Dendritic cell treated with granulocyte-macrophage colony-stimulating factor and Interleukin-4, amounts not matched to agents 40 ng/mL and 50 ng/mL, for 4 days (primary cell): ENCODE measurements at regions not wholly inside any gene's neighbourhood (a gene's known extent, or its start where the extent isn't known, plus 50 kb on each side); places are given as distances from the start of the nearest gene placed in this dataset.
A peak's percentile ranks its signal among the peaks of the same experiment; 100 is the strongest.
"Not testable (repeated sequence)": the region's sequence is repeated elsewhere in the genome, so short reads cannot be mapped to it uniquely, and the experiment has no call there.

Source experiments
- H3K27ac Mint-ChIP-seq: one replicate; pipeline ENCODE4 v1.8.0; 2022; ENCODE audit warnings: mild to moderate bottlenecking, mixed read lengths
- H3K27me3 Mint-ChIP-seq: one replicate; pipeline ENCODE4 v1.8.0; 2022; ENCODE audit warnings: mild to moderate bottlenecking, mixed read lengths
- H3K36me3 Mint-ChIP-seq: one replicate; pipeline ENCODE4 v1.8.0; 2022; ENCODE audit warnings: low read depth, mixed read lengths
- H3K4me1 Mint-ChIP-seq: one replicate; pipeline ENCODE4 v1.8.0; 2022; ENCODE audit warnings: low read depth, mixed read lengths
- H3K4me3 Mint-ChIP-seq: one replicate; pipeline ENCODE4 v1.8.0; 2022; ENCODE audit warnings: mild to moderate bottlenecking, moderate library complexity, mixed read lengths
- H3K9me3 Mint-ChIP-seq: one replicate; pipeline ENCODE4 v1.8.0; 2022; ENCODE audit warnings: mixed read lengths
- intact Hi-C: fragments of 100-400 bp; cut with micrococcal nuclease; formaldehyde crosslinking; loops from one replicate; pipeline ENCODE4 v1.15.0; 2022

DNA sequence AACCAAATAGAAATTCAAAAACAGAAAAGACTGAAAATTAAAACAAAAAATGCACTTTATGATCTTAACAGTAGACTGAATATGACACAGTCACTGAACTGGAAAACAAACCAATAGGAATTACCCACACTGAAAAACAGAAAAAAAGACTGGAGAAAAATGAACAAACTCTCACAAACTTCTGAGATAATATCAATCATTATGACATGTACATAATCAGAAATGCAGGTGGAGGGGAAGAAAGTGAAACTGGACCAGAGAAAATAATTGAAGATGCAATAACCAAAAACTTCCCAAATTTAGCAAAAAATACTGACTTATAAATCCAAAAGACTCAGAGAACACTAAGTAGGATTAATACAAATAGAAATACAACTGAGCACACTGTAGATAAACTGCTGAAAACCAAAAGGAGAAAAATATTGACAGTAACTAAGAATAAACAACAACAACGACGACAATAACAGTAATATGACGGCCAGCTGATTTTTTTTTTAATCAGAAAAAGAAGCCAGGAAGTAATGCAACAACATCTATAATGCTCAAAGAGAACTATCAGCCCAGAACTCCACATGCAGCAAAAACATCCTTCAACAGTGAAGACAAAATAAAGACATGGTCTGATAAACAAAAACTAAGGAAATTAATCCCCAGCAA lies 108.1 kb downstream of the ZFAND4 start:
- H3K4me3 Mint-ChIP-seq = no peak overlapping the region
- H3K4me1 Mint-ChIP-seq = peaks cover 27% of the 10 kb centered on the region
- H3K27ac Mint-ChIP-seq = no peak overlapping the region
- no peaks in the 10 kb centered on the region for H3K9me3 Mint-ChIP-seq
- peaks cover 7% of the 10 kb centered on the region for H3K36me3 Mint-ChIP-seq
- H3K27me3 Mint-ChIP-seq = no peaks in the 10 kb centered on the region
- intact Hi-C loops = no loop called here

DNA sequence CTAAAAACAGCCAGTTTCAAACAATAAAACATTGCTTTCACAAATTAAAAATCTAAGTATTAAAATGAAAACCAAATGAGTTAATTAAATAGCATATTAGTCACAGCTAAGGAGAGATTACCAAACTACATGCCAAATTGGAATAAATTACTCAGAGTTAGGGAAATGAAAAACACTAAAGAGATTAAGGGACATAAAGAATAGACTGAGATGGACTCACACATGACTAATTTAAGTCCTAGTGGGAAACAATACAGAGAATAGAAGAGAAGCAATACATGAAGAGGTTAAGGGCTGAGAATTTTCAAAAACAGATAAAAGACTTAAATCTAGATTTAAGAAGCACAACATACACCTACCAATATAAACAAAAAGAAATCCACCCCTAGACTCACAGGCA lies 110.6 kb downstream of the ZFAND4 start:
- Mint-ChIP-seq H3K27ac (no peak overlapping the region), H3K36me3 (peaks cover 7% of the 10 kb centered on the region), H3K27me3 (no peaks in the 10 kb centered on the region), H3K9me3 (no peaks in the 10 kb centered on the region), H3K4me1 (peaks cover 44% of the 10 kb centered on the region), H3K4me3 (no peak overlapping the region)
- intact Hi-C loops = no loop called here

DNA sequence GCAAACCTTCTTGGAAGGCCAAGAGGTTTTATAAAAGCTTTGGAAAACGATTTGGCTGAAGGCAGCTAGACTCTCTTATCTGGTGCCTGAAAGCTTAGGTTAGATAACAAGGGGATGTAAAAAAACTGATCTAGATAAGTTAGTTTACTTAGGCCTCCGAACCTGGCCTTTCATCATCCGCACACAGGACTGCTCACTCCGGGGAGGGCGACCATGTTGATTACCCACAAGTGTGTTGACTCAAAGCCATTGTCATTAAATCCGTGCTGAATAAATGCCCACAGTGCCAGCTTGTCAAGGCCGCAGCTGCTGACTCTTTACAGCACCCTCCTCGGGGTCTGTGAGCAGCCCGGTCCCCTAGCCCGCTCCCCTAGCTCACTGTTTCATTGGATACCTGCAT lies 112.3 kb downstream of the ZFAND4 start:
- Mint-ChIP-seq H3K36me3 (peaks cover 7% of the 10 kb centered on the region), H3K4me1 (peaks cover 59% of the 10 kb centered on the region), H3K27me3 (no peaks in the 10 kb centered on the region), H3K4me3 (no peak overlapping the region), H3K9me3 (no peaks in the 10 kb centered on the region), H3K27ac (peak overlapping the region; percentile 60)
- intact Hi-C loops = no loop called here

DNA sequence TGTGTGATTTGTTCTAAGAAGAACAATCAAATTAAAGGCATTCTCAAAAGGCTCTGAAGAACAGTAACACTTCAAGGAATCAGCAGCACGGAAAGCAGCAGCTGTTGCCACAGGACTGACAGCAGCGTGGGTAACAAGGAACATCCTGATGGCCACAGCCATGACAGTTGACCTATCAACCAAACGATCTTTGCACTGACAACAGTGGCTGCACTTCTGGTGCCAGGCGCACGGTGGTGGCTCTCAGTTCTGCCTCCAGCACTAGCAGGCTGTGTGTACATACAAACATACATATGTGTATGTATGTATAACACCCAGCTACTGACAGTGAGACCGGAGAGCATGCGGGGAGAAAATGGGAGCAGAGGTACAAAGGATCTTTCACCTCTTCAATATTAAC lies 114.1 kb downstream of the ZFAND4 start:
- Mint-ChIP-seq H3K9me3 (no peaks in the 10 kb centered on the region), H3K27me3 (no peaks in the 10 kb centered on the region), H3K27ac (peak overlapping the region; percentile 71), H3K4me1 (peaks cover 55% of the 10 kb centered on the region), H3K36me3 (peaks cover 7% of the 10 kb centered on the region), H3K4me3 (no peak overlapping the region)
- intact Hi-C loops = loop anchor here (5.0 kb wide), 1 partner anchor 34 kb away; no protein-coding TSS in a partner anchor

- H3K9me3 Mint-ChIP-seq = no peaks in the 10 kb centered on the region
- peak overlapping the region; percentile 71 for H3K27ac Mint-ChIP-seq
- H3K36me3 Mint-ChIP-seq = peaks cover 7% of the 10 kb centered on the region
- no peaks in the 10 kb centered on the region for H3K27me3 Mint-ChIP-seq
- H3K4me3 Mint-ChIP-seq = no peak overlapping the region
- peaks cover 57% of the 10 kb centered on the region for H3K4me1 Mint-ChIP-seq
- intact Hi-C loops = loop anchor here (5.0 kb wide), 1 partner anchor 35 kb away; no protein-coding TSS in a partner anchor
Observed at GRCh38 chr10:45557275-45557905, 115.2 kb downstream of the ZFAND4 start.

DNA sequence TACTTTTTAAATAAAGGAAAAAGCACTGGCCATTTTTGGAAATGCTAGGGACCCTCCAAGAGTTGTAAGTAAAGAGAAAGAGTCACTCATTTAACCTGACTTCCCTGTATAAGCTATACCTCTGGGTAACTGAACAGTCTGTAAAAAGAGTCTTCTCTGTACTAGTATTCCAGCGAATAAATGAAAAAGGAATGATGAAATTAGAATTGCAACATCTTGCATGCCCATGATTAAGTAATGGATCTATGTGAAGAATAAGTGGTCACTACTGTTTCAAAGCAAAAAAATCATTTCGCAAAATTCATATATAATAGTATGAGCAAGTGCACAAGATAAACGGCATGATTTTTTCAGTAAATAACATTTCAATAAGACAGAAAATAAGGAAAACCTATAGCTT lies 116.8 kb downstream of the ZFAND4 start:
- Mint-ChIP-seq H3K9me3 (no peaks in the 10 kb centered on the region), H3K4me3 (no peak overlapping the region), H3K4me1 (peaks cover 63% of the 10 kb centered on the region), H3K36me3 (peaks cover 7% of the 10 kb centered on the region), H3K27ac (no peak overlapping the region), H3K27me3 (no peaks in the 10 kb centered on the region)
- intact Hi-C loops = loop anchor here (5.0 kb wide), 1 partner anchor 37 kb away; no protein-coding TSS in a partner anchor

DNA sequence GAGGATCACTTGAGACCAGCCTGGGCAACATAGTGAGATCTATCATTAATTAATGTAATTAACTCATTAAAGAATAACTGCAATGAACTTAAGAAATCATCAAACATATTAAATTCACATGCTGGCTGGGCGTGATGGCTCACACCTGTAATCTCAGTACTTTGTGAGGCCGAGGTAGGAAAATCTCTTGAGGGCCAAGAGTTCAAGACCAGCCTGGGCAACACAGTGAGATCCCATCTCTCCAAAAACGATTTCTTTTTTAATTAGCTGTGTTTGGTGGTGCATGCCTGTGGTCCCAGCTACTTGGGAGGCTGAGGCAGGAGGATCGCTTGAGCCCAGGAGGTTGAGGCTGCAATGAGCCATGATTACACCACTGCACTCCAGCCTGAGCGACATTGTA lies 117.2 kb downstream of the ZFAND4 start:
- not testable (repeated sequence) for H3K27me3 Mint-ChIP-seq, H3K4me3 Mint-ChIP-seq, H3K9me3 Mint-ChIP-seq, H3K27ac Mint-ChIP-seq
- intact Hi-C loops = loop anchor here (5.0 kb wide), 1 partner anchor 37 kb away; no protein-coding TSS in a partner anchor
- Mint-ChIP-seq H3K36me3 (peaks cover 12% of the 10 kb centered on the region), H3K4me1 (peaks cover 63% of the 10 kb centered on the region)

DNA sequence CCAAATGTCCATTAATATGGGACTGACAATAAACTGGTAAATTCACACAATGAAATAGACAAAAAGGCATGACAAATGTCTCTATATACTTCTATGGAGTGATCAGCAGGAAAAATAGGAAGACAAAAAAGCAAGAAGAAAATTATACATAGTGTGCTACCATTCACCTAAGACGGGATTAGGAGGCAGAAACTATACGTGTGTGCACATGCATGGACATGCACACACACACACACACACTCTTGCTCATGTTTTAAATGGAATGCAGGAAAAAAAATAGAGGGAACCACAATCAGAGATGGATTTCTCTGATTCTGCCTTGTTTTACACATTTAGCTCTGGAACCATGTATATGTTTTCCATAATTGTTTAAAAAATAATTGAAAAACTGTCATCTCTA lies 119.0 kb downstream of the ZFAND4 start:
- Mint-ChIP-seq H3K36me3 (peaks cover 20% of the 10 kb centered on the region), H3K4me3 (no peak overlapping the region), H3K27ac (peak overlapping the region; percentile 56), H3K27me3 (no peaks in the 10 kb centered on the region), H3K9me3 (no peaks in the 10 kb centered on the region), H3K4me1 (peaks cover 55% of the 10 kb centered on the region)
- intact Hi-C loops = no loop called here

- peak overlapping the region; percentile 56 for H3K27ac Mint-ChIP-seq
- no peak overlapping the region for H3K4me3 Mint-ChIP-seq
- H3K27me3 Mint-ChIP-seq = no peaks in the 10 kb centered on the region
- H3K36me3 Mint-ChIP-seq = peaks cover 25% of the 10 kb centered on the region
- intact Hi-C loops = no loop called here
- peaks cover 51% of the 10 kb centered on the region for H3K4me1 Mint-ChIP-seq
- H3K9me3 Mint-ChIP-seq = no peaks in the 10 kb centered on the region
Observed at GRCh38 chr10:45553155-45553554, 119.4 kb downstream of the ZFAND4 start.

- intact Hi-C loops = no loop called here
- H3K4me1 Mint-ChIP-seq = peaks cover 44% of the 10 kb centered on the region
- H3K27me3 Mint-ChIP-seq = no peaks in the 10 kb centered on the region
- H3K27ac Mint-ChIP-seq = peak overlapping the region; percentile 56
- no peaks in the 10 kb centered on the region for H3K9me3 Mint-ChIP-seq
- H3K36me3 Mint-ChIP-seq = peaks cover 28% of the 10 kb centered on the region
- no peak overlapping the region for H3K4me3 Mint-ChIP-seq
Observed at GRCh38 chr10:45552476-45552875, 120.1 kb downstream of the ZFAND4 start.

DNA sequence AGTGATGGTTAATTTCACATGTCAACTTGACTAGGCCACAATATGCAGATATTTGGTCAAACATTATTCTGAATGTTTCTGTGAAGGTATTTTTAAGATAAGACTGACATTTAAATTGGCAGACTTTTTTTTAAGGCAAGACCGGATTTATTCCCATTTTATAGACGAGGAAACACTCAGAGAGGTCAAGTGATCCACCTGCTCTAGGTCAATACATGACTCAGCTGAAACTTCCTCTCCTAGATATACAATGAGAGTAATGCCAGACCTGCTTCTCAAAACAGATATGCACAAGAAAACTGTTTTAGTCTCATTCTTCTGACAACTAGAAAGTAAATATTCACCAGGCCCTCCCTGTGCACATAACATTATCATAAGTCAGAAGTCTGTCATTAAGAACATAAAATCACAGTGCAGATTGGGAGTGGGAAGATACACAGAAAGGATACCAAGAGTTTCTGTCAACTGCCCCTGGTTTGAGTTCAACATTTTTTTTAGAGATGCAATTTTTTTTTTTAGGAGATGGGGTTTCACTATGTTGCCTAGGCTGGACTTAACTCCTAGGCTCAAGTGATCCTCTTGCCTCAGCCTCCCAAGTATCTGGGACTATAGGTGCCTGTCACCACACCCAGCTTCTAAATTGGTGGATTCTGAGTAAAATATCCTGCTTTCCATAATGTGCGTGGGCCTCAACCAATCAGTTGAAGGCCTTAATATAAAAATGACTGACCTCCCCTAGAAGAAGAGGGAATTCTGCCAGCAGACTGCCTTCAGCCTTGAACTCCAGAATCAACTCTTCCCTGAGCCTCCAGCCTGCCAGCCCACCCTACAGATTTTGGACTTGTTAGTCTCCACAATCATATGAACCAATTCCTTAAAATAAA lies 121.4 kb downstream of the ZFAND4 start:
- intact Hi-C loops = no loop called here
- Mint-ChIP-seq H3K27ac (peak overlapping the region; percentile 28), H3K36me3 (peaks cover 33% of the 10 kb centered on the region), H3K27me3 (no peaks in the 10 kb centered on the region), H3K4me3 (peak overlapping the region; percentile 24), H3K9me3 (no peaks in the 10 kb centered on the region), H3K4me1 (peaks cover 34% of the 10 kb centered on the region)

GRCh38 chr10:45548068-45548467 lies 124.5 kb downstream of the ZFAND4 start:
- Mint-ChIP-seq H3K27ac (no peak overlapping the region), H3K27me3 (no peaks in the 10 kb centered on the region), H3K36me3 (peaks cover 35% of the 10 kb centered on the region), H3K9me3 (no peaks in the 10 kb centered on the region), H3K4me3 (no peak overlapping the region), H3K4me1 (peaks cover 27% of the 10 kb centered on the region)
- intact Hi-C loops = no loop called here

GRCh38 chr10:45547207-45547606 lies 125.4 kb downstream of the ZFAND4 start:
- peaks cover 35% of the 10 kb centered on the region for H3K36me3 Mint-ChIP-seq
- peaks cover 27% of the 10 kb centered on the region for H3K4me1 Mint-ChIP-seq
- no peaks in the 10 kb centered on the region for H3K9me3 Mint-ChIP-seq
- intact Hi-C loops = no loop called here
- no peaks in the 10 kb centered on the region for H3K27me3 Mint-ChIP-seq
- H3K4me3 Mint-ChIP-seq = no peak overlapping the region
- no peak overlapping the region for H3K27ac Mint-ChIP-seq

DNA sequence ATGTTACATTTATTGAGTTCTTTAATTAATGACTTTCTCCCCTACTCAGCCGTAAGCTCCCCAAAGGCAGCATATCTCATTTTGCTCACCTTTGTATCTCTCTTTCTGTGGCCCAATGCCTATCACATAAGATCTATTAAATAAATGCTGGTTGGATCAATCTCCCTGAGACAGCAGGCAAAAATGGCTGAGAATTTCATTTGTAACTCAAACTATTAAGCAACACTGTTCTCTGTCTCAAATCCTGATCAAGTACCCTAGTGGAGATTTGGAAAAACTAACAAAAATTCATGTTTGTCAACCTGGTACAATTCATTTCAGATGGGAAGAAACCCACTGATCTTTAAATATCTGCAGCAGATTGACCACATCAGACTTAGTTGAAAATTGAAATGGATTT lies 127.4 kb downstream of the ZFAND4 start:
- Mint-ChIP-seq H3K4me1 (peaks cover 9% of the 10 kb centered on the region), H3K27me3 (no peaks in the 10 kb centered on the region), H3K4me3 (no peak overlapping the region), H3K9me3 (no peaks in the 10 kb centered on the region), H3K36me3 (peaks cover 29% of the 10 kb centered on the region), H3K27ac (no peak overlapping the region)
- intact Hi-C loops = no loop called here
